GM06990 (cell line): ENCODE measurements at regions not wholly inside any gene's neighbourhood (a gene's known extent, or its start where the extent isn't known, plus 50 kb on each side); places are given as distances from the start of the nearest gene placed in this dataset.

Experiments used
- DNase-seq: peaks from one replicate; pipeline ENCODE4 v3.0.0-alpha.2; 2011; ENCODE audit not compliant: insufficient read length; ENCODE audit errors: extremely low read depth
- H3K27me3 ChIP-seq: replicated peaks from 2 replicates; pipeline ENCODE4 v1.6.0; 2011; ENCODE audit warnings: low read length; ENCODE audit not compliant: control insufficient read depth, insufficient read depth
- H3K36me3 ChIP-seq: 2 replicates; pipeline ENCODE4 v1.5.1; 2011; ENCODE audit warnings: low read length; ENCODE audit not compliant: control insufficient read depth, insufficient read depth
- H3K4me3 ChIP-seq: replicated peaks from 2 replicates; pipeline ENCODE4 v1.5.1; 2011; ENCODE audit warnings: low read depth, mild to moderate bottlenecking, control low read depth, low read length
- CTCF ChIP-seq: IDR thresholded peaks from 2 replicates; pipeline ENCODE4 v1.5.1; 2011; ENCODE audit warnings: low read length, control low read depth, mild to moderate bottlenecking, inconsistent platforms; ENCODE audit not compliant: insufficient read depth, poor library complexity, severe bottlenecking

- Histone ChIP-seq H3K4me3 (no peak overlapping the region), H3K27me3 (no peaks in the 10 kb centered on the region), H3K36me3 (no peaks in the 10 kb centered on the region)
- no peak for TF ChIP-seq CTCF
- DNase-seq = no peak
These were observed 511.7 kb downstream of the SLITRK6 start for GRCh38 chr13:85287528-85287927.

DNA sequence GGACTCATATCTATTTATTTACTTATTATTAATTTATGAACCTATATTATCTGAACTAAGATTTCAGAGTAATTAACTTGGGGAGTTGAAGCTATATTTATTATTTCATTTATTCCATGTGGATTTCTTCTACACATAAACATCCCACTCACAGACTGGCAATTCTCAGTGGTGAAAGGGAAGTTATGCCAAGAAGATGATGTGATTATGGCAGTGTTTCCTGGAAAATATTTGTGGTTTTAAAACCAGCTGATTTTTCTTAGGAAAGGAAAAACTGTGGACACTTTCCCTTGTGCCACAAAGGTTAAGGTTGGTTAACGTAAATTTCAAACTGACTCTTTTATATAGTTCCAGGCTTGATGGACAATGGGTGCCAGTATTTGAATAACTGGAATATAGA, 513.1 kb downstream of the SLITRK6 start:
- DNase-seq = no peak
- Histone ChIP-seq H3K4me3 (no peak overlapping the region), H3K36me3 (no peaks in the 10 kb centered on the region), H3K27me3 (no peaks in the 10 kb centered on the region)
- TF ChIP-seq CTCF = no peak

DNA sequence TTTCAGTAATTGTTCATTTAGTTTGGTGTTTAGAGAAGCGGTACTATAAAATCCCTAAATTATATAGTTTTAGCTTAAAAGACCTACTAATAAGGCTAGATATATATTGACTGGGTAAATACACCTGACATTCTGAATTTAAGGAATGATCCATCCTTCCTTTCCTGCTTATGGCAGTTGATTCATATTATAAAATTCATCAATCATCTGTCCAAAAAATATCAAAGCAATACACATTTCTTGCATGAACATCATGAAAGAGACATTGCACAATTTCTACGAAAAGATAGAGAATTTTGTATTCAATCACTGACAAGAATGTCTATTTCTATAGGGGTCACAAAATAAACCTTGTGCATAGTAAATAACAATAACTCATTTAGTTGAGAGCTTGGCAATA, 514.9 kb downstream of the SLITRK6 start:
- Histone ChIP-seq H3K27me3 (no peaks in the 10 kb centered on the region), H3K4me3 (no peak overlapping the region), H3K36me3 (no peaks in the 10 kb centered on the region)
- TF ChIP-seq CTCF = no peak
- DNase-seq = no peak

DNA sequence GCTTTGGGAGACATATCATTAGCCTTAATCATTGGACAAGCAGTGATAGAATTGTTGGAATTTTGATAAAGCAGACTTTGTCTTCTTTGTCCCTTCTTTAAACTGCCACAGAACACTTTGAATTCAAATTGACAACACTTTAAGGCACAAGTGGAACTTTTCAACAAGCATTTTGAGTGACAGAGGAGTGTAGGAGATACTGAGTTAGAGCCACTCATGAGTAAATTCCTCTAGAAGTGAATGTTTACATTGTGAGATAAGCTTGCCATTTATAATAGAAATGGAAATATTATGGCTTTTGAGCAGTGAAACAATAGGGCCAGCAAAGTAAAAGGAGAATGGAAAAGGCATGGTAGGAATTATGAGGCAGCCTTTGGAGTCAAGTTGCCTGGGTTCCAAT, 515.8 kb downstream of the SLITRK6 start:
- Histone ChIP-seq H3K4me3 (no peak overlapping the region), H3K27me3 (no peaks in the 10 kb centered on the region), H3K36me3 (no peaks in the 10 kb centered on the region)
- DNase-seq = no peak
- no peak for TF ChIP-seq CTCF

- Histone ChIP-seq H3K36me3 (no peaks in the 10 kb centered on the region), H3K27me3 (no peaks in the 10 kb centered on the region), H3K4me3 (no peak overlapping the region)
- DNase-seq = no peak
- no peak for TF ChIP-seq CTCF
These were observed 516.3 kb downstream of the SLITRK6 start for GRCh38 chr13:85282876-85283275.

DNA sequence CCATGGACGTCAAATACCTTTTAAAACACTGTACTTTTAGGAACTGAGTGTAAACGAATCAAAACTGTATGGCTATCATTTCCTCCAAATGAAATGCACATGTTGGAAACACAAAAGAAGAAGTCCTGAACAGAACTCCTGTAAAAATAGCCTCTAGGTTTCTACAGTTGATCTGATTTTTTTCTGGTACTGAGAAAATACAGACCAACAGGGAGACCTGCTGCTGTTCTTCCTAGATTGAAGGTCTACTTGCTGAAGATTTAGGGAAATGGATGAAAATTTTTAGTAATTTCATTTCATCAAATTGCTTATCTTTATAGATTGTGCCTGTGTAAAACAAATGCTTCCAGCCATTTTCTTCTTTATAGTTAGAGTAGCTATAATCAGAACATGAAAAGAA, 520.4 kb downstream of the SLITRK6 start:
- Histone ChIP-seq H3K4me3 (no peak overlapping the region), H3K36me3 (no peaks in the 10 kb centered on the region), H3K27me3 (no peaks in the 10 kb centered on the region)
- no peak for DNase-seq
- TF ChIP-seq CTCF = no peak
